ENCODE measurements at regions not wholly inside any gene's neighbourhood (a gene's known extent, or its start where the extent isn't known, plus 50 kb on each side); places are given as distances from the start of the nearest gene placed in this dataset.

GRCh38 chr1:173424143-173424542 lies 53.0 kb upstream of the PRDX6 start:
- ATAC-seq = no peak

- ATAC-seq = no peak
Observed at GRCh38 chr1:173424782-173425407, 52.2 kb upstream of the PRDX6 start.

GRCh38 chr1:173426057-173426456 lies 51.1 kb upstream of the PRDX6 start:
- no peak for ATAC-seq

GRCh38 chr1:173427146-173428054 lies 49.7 kb upstream of the PRDX6 start:
- ATAC-seq = no peak

Data from activated CD4-positive, CD25-positive, alpha-beta regulatory T cell treated with anti-CD3 and anti-CD28 coated beads, Interleukin-2, amount 50 U/mL, for 24 hours (primary cell).